Ovary (tissue), 7 donors: ENCODE measurements at regions not wholly inside any gene's neighbourhood (a gene's known extent, or its start where the extent isn't known, plus 50 kb on each side); places are given as distances from the start of the nearest gene placed in this dataset.
"Not testable (repeated sequence)": the region's sequence is repeated elsewhere in the genome, so short reads cannot be mapped to it uniquely, and the experiment has no call there.

Experiments
- DNase-seq, 5 donors: peaks; one replicate each; pipeline ENCODE4 v3.0.0-alpha.2; 2019 to 2020
- H3K27ac ChIP-seq, 2 donors: fragments of 200-600 bp; one replicate each; pipeline versions ENCODE4 v1.5.1 to v1.8.0; 2019 to 2022
- H3K27me3 ChIP-seq: fragments of 200-600 bp; one replicate; pipeline ENCODE4 v1.8.0; 2022
- H3K36me3 ChIP-seq: fragments of 200-600 bp; sonication (generic); one replicate; pipeline ENCODE4 v1.5.1; 2019
- H3K4me1 ChIP-seq: one replicate; pipeline ENCODE4 v1.8.1; 2013; ENCODE audit warnings: mild to moderate bottlenecking, moderate library complexity; ENCODE audit not compliant: insufficient read depth
- H3K4me3 ChIP-seq: fragments of 200-600 bp; sonication (generic); one replicate; pipeline ENCODE4 v1.5.1; 2017
- H3K9me3 ChIP-seq, 2 donors: fragments of 200-600 bp in 1 of 2; sonication (generic) in 1 of 2; one replicate each; pipeline versions ENCODE4 v1.5.1 to v1.8.1; 2013 to 2019; ENCODE audit warnings: mild to moderate bottlenecking in 1 of 2, moderate library complexity in 1 of 2
- CTCF ChIP-seq, 3 donors: fragments of 450-650 bp in 2 of 3; fragments of 200-600 bp in 1 of 3; IDR thresholded peaks; one replicate each; pipeline versions ENCODE4 v1.5.1 to v1.8.0; 2016 to 2022; ENCODE audit warnings: antibody characterized with exemption in 3 of 3, mild to moderate bottlenecking in 1 of 3
- EP300 ChIP-seq: sonication (generic); formaldehyde crosslinking; IDR thresholded peaks from one replicate; pipeline ENCODE4 v1.6.1; 2017; ENCODE audit warnings: antibody characterized with exemption
- POLR2A ChIP-seq: fragments of 450-650 bp; IDR thresholded peaks from one replicate; pipeline ENCODE4 v1.6.1; 2017; ENCODE audit warnings: antibody characterized with exemption, mild to moderate bottlenecking, moderate library complexity
- WGBS, 3 donors: extraction: QIAGEN DNeasy Blood & Tissue Kit in 1 of 3; methylation state at CpG; one replicate each; pipeline versions ENCODE4 v1.1.5 to v1.1.7; 2013 to 2017; 5-methylcytosine and 5-hydroxymethylcytosine counted together
- intact Hi-C, 4 donors: fragments of 100-400 bp; cut with DNase I; formaldehyde crosslinking; loops; one replicate each; pipeline versions ENCODE4 v1.11.0 to v1.15.1; 2022 to 2023
- donor health status: DM: no; HTN: no; CAD: no; lungs with moderate emphysema.
- donor health status: DM: no; HTN: no; CAD: no.
- donor health status: Bipolar disorder and iron deficiency.
- donor health status: DM: no; HTN: no; CAD: no.
- donor health status: DM: yes; HTN: yes; CAD: no.

GRCh38 chr13:21297447-21297846, 121.0 kb downstream of the MRPL57 start:
- H3K27ac ChIP-seq = peak overlapping the region; percentile 42 to 63
- no peaks in the 10 kb centered on the region for H3K9me3 ChIP-seq
- TF ChIP-seq POLR2A = no peak
- no peak for TF ChIP-seq EP300
- no peak for TF ChIP-seq CTCF (IDR thresholded peaks at IDR 0.05)
- no peaks in the 10 kb centered on the region for H3K36me3 ChIP-seq
- peak overlapping the region; percentile 66 for H3K4me3 ChIP-seq
- no peak for DNase-seq
- H3K27me3 ChIP-seq = no peaks in the 10 kb centered on the region
- peaks cover 2% of the 10 kb centered on the region for H3K4me1 ChIP-seq
- WGBS, 3 donors = 23 to 51% (median 30%) methylated on average over 2 of the region's 2 CpGs
- intact Hi-C loops = loop anchor here (5.0 to 10.0 kb wide), 4 partner anchors 165 to 353 kb away; no protein-coding TSS in a partner anchor

- H3K27me3 ChIP-seq = no peaks in the 10 kb centered on the region
- intact Hi-C loops = loop anchor here (5.0 to 10.0 kb wide), 4 partner anchors 164 to 353 kb away; no protein-coding TSS in a partner anchor
- peak; percentile 78 to 89 (median 83) for DNase-seq
Measured at GRCh38 chr13:21297914-21298831, 121.7 kb downstream of the MRPL57 start.

GRCh38 chr13:21304256-21304655, 127.8 kb downstream of the MRPL57 start:
- no peak for DNase-seq
- 93 to 98% (median 95%) methylated on average over 6 of the region's 6 CpGs for WGBS, 3 donors
- Histone ChIP-seq H3K4me3 (no peak overlapping the region), H3K9me3 (no peaks in the 10 kb centered on the region), H3K27me3 (no peaks in the 10 kb centered on the region), H3K27ac (no peak overlapping the region), H3K36me3 (no peaks in the 10 kb centered on the region), H3K4me1 (no peaks in the 10 kb centered on the region)
- no peak for TF ChIP-seq CTCF (IDR thresholded peaks at IDR 0.05)
- TF ChIP-seq POLR2A = no peak
- no peak for TF ChIP-seq EP300
- intact Hi-C loops = no loop called here

More at GRCh38 chr13:21297914-21298831, 121.7 kb downstream of the MRPL57 start:
- peak; percentile 90 to 94 (median 92) for TF ChIP-seq CTCF (IDR thresholded peaks at IDR 0.05)
- no peak for TF ChIP-seq EP300
- Histone ChIP-seq H3K36me3 (no peaks in the 10 kb centered on the region), H3K27ac (peak overlapping the region; percentile 42 to 63), H3K9me3 (no peaks in the 10 kb centered on the region), H3K4me3 (peak overlapping the region; percentile 66), H3K4me1 (peaks cover 2% of the 10 kb centered on the region)
- 0% methylated on average over 71 to 74 of the region's 74 CpGs for WGBS, 3 donors

GRCh38 chr13:21306300-21307073, 130.0 kb downstream of the MRPL57 start:
- H3K4me3 ChIP-seq, H3K27me3 ChIP-seq, H3K9me3 ChIP-seq, intact Hi-C loops, H3K4me1 ChIP-seq, DNase-seq, H3K27ac ChIP-seq, H3K36me3 ChIP-seq: not testable (repeated sequence)
- 76 to 82% (median 78%) methylated on average over 12 of the region's 12 CpGs for WGBS, 3 donors

GRCh38 chr13:21307158-21307557, 130.7 kb downstream of the MRPL57 start:
- DNase-seq, H3K4me1 ChIP-seq, H3K27me3 ChIP-seq, intact Hi-C loops, H3K9me3 ChIP-seq, H3K36me3 ChIP-seq, H3K4me3 ChIP-seq, H3K27ac ChIP-seq: not testable (repeated sequence)
- WGBS, 3 donors = 85 to 90% (median 87%) methylated on average over 9 to 11 of the region's 12 CpGs
